H1 (cell line): ENCODE measurements at regions not wholly inside any gene's neighbourhood (a gene's known extent, or its start where the extent isn't known, plus 50 kb on each side); places are given as distances from the start of the nearest gene placed in this dataset.

Experiments used
- ATF2 ChIP-seq: IDR thresholded peaks from 2 replicates; pipeline ENCODE4 v1.6.1; 2012; ENCODE audit warnings: low read length, inconsistent platforms
- BRCA1 ChIP-seq: IDR thresholded peaks from 2 replicates; pipeline ENCODE4 v1.6.1; 2012; ENCODE audit warnings: low read depth, low read length, improper control_type of control experiment
- CHD7 ChIP-seq: fragments of 300-600 bp; sonication (generic); IDR thresholded peaks from 2 replicates; pipeline ENCODE4 v1.7.1; 2012; ENCODE audit warnings: low read length, moderate library complexity, mild to moderate bottlenecking, inconsistent platforms; ENCODE audit not compliant: insufficient replicate concordance
- E2F6 ChIP-seq: IDR thresholded peaks from 2 replicates; pipeline ENCODE4 v1.6.1; 2012; ENCODE audit warnings: inconsistent platforms
- FOSL1 ChIP-seq: IDR thresholded peaks from 2 replicates; pipeline ENCODE4 v1.6.1; 2011; ENCODE audit warnings: mild to moderate bottlenecking, low read depth, low read length, moderate library complexity; ENCODE audit not compliant: insufficient read depth
- MAFK ChIP-seq: IDR thresholded peaks from 2 replicates; pipeline ENCODE4 v1.6.1; 2012; ENCODE audit warnings: low read depth, mild to moderate bottlenecking, improper control_type of control experiment, low read length
- RBBP5 ChIP-seq: IDR thresholded peaks from 2 replicates; pipeline ENCODE4 v1.7.1; 2012; ENCODE audit warnings: low read depth, mild to moderate bottlenecking, inconsistent platforms, low read length, moderate library complexity, borderline replicate concordance
- SIN3A ChIP-seq, 2 experiments: IDR thresholded peaks in 1 of 2; conservative IDR thresholded peaks in 1 of 2; 2 replicates each; pipeline ENCODE4 v1.6.1; 2011 to 2012; ENCODE audit warnings: low read length in 2 of 2, improper control_type of control experiment in 1 of 2, low read depth in 1 of 2, mild to moderate bottlenecking in 1 of 2
- SP1 ChIP-seq: IDR thresholded peaks from 2 replicates; pipeline ENCODE4 v1.6.1; 2011; ENCODE audit warnings: low read depth, low read length

GRCh38 chr3:115204475-115204874, 57.4 kb upstream of the ZBTB20 start (continued):
- no peak for TF ChIP-seq CHD7
- no peak for TF ChIP-seq RBBP5
- no peak for TF ChIP-seq SP1
- TF ChIP-seq FOSL1 = no peak
- no peak for TF ChIP-seq MAFK
- no peak for TF ChIP-seq SIN3A (conservative IDR thresholded peaks at IDR 0.05 in 1 of 2, IDR thresholded peaks at IDR 0.05 in 1 of 2; ENCODE audit: low read depth in 1 of 2, low read length in 2 of 2)
- TF ChIP-seq ATF2 = no peak
- TF ChIP-seq BRCA1 = no peak
- no peak for TF ChIP-seq E2F6
